GM23338 (cell line): ENCODE measurements at regions not wholly inside any gene's neighbourhood (a gene's known extent, or its start where the extent isn't known, plus 50 kb on each side); places are given as distances from the start of the nearest gene placed in this dataset.
"Not testable (repeated sequence)": the region's sequence is repeated elsewhere in the genome, so short reads cannot be mapped to it uniquely, and the experiment has no call there.

Experiments used
- ATAC-seq: fragments of 200-7000 bp; cut with Tn5 transposase; 3 replicates; pipeline ENCODE4 v1.9.1; 2020
- DNase-seq: peaks from one replicate; pipeline ENCODE4 v3.0.0-alpha.2; 2015; ENCODE audit warnings: low spot score
- H2AFZ ChIP-seq: fragments of 200-600 bp; sonication (generic); 2 replicates; pipeline ENCODE4 v1.8.0; 2016; ENCODE audit warnings: antibody characterized with exemption, mild to moderate bottlenecking, moderate library complexity
- H3F3A ChIP-seq: fragments of 200-600 bp; sonication (generic); replicated peaks from 2 replicates; pipeline ENCODE4 v1.8.0; 2017; ENCODE audit warnings: antibody characterized with exemption, mixed run types, low read depth
- H3K27ac ChIP-seq: fragments of 200-600 bp; sonication (generic); 2 replicates; pipeline ENCODE4 v1.6.1; 2016; ENCODE audit warnings: low read depth
- H3K27me3 ChIP-seq: fragments of 200-600 bp; sonication (generic); 2 replicates; pipeline ENCODE4 v1.8.0; 2016; ENCODE audit warnings: mild to moderate bottlenecking, mixed run types, moderate library complexity; ENCODE audit not compliant: insufficient read depth
- H3K36me3 ChIP-seq: fragments of 200-600 bp; sonication (generic); 2 replicates; pipeline ENCODE4 v1.8.0; 2016; ENCODE audit warnings: mild to moderate bottlenecking; ENCODE audit not compliant: insufficient read depth
- H3K4me1 ChIP-seq: fragments of 200-600 bp; sonication (generic); 2 replicates; pipeline ENCODE4 v1.8.0; 2016; ENCODE audit warnings: mild to moderate bottlenecking, moderate library complexity; ENCODE audit not compliant: insufficient read depth
- H3K4me2 ChIP-seq: fragments of 200-600 bp; sonication (generic); 2 replicates; pipeline ENCODE4 v1.7.1; 2017; ENCODE audit warnings: mixed run types
- H3K4me3 ChIP-seq: fragments of 200-600 bp; sonication (generic); 2 replicates; pipeline ENCODE4 v1.6.1; 2016; ENCODE audit warnings: mixed run types
- H3K79me2 ChIP-seq: fragments of 200-600 bp; sonication (generic); replicated peaks from 2 replicates; pipeline ENCODE4 v1.8.0; 2017; ENCODE audit warnings: mild to moderate bottlenecking; ENCODE audit not compliant: insufficient read depth
- H3K9me2 ChIP-seq: fragments of 200-600 bp; sonication (generic); 2 replicates; pipeline ENCODE4 v1.8.0; 2017; ENCODE audit not compliant: insufficient read depth
- H4K20me1 ChIP-seq: fragments of 200-600 bp; sonication (generic); replicated peaks from 2 replicates; pipeline ENCODE4 v1.8.0; 2017; ENCODE audit warnings: mild to moderate bottlenecking; ENCODE audit not compliant: insufficient read depth
- H3K27ac Mint-ChIP-seq: 2 replicates; pipeline ENCODE4 v1.8.0; 2020; ENCODE audit warnings: inconsistent platforms, mild to moderate bottlenecking, moderate library complexity, mixed read lengths
- H3K27me3 Mint-ChIP-seq: 3 replicates; pipeline ENCODE4 v1.8.0; 2022; ENCODE audit warnings: low read depth, mild to moderate bottlenecking, moderate library complexity, mixed read lengths, inconsistent platforms; ENCODE audit not compliant: insufficient read depth, poor library complexity
- H3K36me3 Mint-ChIP-seq: 3 replicates; pipeline ENCODE4 v1.8.0; 2021; ENCODE audit warnings: low read depth, mild to moderate bottlenecking, inconsistent platforms, moderate library complexity, mixed read lengths
- H3K4me1 Mint-ChIP-seq: 3 replicates; pipeline ENCODE4 v1.8.0; 2020; ENCODE audit warnings: mild to moderate bottlenecking, inconsistent platforms, mixed read lengths
- H3K4me3 Mint-ChIP-seq: 3 replicates; pipeline ENCODE4 v1.8.0; 2021; ENCODE audit warnings: moderate library complexity, mild to moderate bottlenecking, inconsistent platforms, mixed read lengths
- H3K9me3 Mint-ChIP-seq: 3 replicates; pipeline ENCODE4 v1.8.0; 2020; ENCODE audit warnings: moderate library complexity, mild to moderate bottlenecking, inconsistent platforms, mixed read lengths
- CTCF ChIP-seq, 2 experiments: fragments of 200-600 bp in 1 of 2; sonication (generic) in 1 of 2; conservative IDR thresholded peaks; 2 replicates each; pipeline versions ENCODE4 v1.5.1 to v1.6.1; 2016 to 2017; ENCODE audit warnings: antibody characterized with exemption in 2 of 2, low read depth in 2 of 2, mild to moderate bottlenecking in 2 of 2, moderate library complexity in 1 of 2
- EZH2phosphoT487 ChIP-seq: fragments of 200-600 bp; sonication (generic); IDR thresholded peaks from one replicate; pipeline ENCODE4 v1.8.1; 2018; ENCODE audit warnings: antibody characterized with exemption; ENCODE audit not compliant: unreplicated experiment
- JUNB ChIP-seq: IDR thresholded peaks from one replicate; pipeline ENCODE4 v1.6.1; 2016; ENCODE audit warnings: antibody characterized with exemption; ENCODE audit not compliant: unreplicated experiment
- NANOG ChIP-seq: IDR thresholded peaks from 2 replicates; pipeline ENCODE4 v1.6.1; 2016; ENCODE audit warnings: antibody characterized with exemption, borderline replicate concordance
- POLR2AphosphoS5 ChIP-seq: IDR thresholded peaks from 2 replicates; pipeline ENCODE4 v1.6.1; 2016; ENCODE audit warnings: antibody characterized with exemption, low read depth
- STAT1 ChIP-seq: IDR thresholded peaks from one replicate; pipeline ENCODE4 v1.6.1; 2016; ENCODE audit warnings: antibody characterized with exemption; ENCODE audit not compliant: unreplicated experiment
- ZNF114 ChIP-seq: fragments of 250-450 bp; sonication (Bioruptor Pico); IDR thresholded peaks from 2 replicates; pipeline ENCODE4 v1.5.0; 2020; ENCODE audit warnings: mild to moderate bottlenecking, moderate library complexity
- ZNF331 ChIP-seq: fragments of 250-450 bp; sonication (Bioruptor Pico); IDR thresholded peaks from 2 replicates; pipeline ENCODE4 v1.5.0; 2020; ENCODE audit warnings: low read depth, mild to moderate bottlenecking, moderate library complexity
- TF ChIP-seq, protein P1 (sequence below): IDR thresholded peaks from 2 replicates; pipeline ENCODE4 v1.6.1; 2016; ENCODE audit warnings: antibody characterized with exemption

DNA sequence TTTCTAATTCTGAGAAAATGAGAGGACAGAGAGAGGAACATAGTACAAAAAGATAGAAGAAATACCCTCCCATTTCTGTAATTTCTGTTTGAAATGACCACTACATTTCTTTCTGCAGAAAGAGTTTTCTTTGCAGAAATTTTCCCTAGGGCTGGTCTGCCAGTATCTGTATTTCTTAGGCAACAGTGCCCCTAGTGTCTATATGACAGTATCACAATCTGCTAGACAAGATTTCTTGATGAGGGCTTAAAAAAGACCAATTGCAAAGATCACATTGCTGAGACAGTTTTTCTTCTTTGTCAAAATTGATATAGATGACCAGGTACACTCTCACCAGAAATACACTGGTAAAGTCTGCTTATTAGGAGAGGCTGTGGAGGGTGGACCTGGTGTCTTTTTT, 81.0 kb upstream of the ZDHHC15 start:
- TF ChIP-seq ZNF331 (CRISPR knock-in tag) (no peak), STAT1 (no peak), POLR2AphosphoS5 (no peak), ZNF114 (no peak), CTCF (conservative IDR thresholded peaks at IDR 0.05; ENCODE audit: low read depth in 2 of 2) (peak; percentile 49 to 56)
- TF ChIP-seq, protein P1, sequence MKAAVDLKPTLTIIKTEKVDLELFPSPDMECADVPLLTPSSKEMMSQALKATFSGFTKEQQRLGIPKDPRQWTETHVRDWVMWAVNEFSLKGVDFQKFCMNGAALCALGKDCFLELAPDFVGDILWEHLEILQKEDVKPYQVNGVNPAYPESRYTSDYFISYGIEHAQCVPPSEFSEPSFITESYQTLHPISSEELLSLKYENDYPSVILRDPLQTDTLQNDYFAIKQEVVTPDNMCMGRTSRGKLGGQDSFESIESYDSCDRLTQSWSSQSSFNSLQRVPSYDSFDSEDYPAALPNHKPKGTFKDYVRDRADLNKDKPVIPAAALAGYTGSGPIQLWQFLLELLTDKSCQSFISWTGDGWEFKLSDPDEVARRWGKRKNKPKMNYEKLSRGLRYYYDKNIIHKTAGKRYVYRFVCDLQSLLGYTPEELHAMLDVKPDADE, result no peak
- H3F3A ChIP-seq, result no peaks in the 10 kb centered on the region
- no peaks in the 10 kb centered on the region for H3K36me3 ChIP-seq
- H4K20me1 ChIP-seq, result no peaks in the 10 kb centered on the region
- peaks cover 6% of the 10 kb centered on the region for H3K4me1 Mint-ChIP-seq
- peaks cover 14% of the 10 kb centered on the region for H3K36me3 Mint-ChIP-seq
- no peaks in the 10 kb centered on the region for H3K27me3 ChIP-seq
- H3K4me2 ChIP-seq, result no peak overlapping the region
- H3K79me2 ChIP-seq, result no peaks in the 10 kb centered on the region
- ATAC-seq, result no peak
- no peak overlapping the region for H3K27ac ChIP-seq
- peaks cover 26% of the 10 kb centered on the region for H3K9me3 Mint-ChIP-seq
- no peak overlapping the region for H3K27ac Mint-ChIP-seq
- DNase-seq, result peak; percentile 56
- H3K9me2 ChIP-seq, result no peaks in the 10 kb centered on the region
- H3K4me3 Mint-ChIP-seq, result no peak overlapping the region
- H3K27me3 Mint-ChIP-seq, result no peaks in the 10 kb centered on the region
- H3K4me3 ChIP-seq, result no peak overlapping the region
- H2AFZ ChIP-seq, result no peak overlapping the region
- no peaks in the 10 kb centered on the region for H3K4me1 ChIP-seq

DNA sequence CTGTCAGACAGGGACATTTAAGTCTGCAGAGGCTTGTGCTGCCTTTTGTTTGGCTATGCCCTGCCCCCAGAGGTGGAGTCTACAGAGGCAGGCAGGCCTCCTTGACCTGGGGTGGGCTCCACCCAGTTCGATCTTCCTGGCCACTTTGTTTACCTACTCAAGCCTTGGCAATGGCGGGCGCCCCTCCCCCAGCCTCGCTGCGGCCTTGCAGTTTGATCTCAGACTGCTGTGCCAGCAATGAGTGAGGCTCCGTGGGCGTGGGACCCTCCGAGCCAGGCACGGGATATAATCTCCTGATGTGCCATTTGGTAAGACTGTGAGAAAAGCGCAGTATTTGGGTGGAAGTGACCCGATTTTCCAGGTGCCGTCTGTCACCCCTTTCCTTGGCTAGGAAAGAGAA, 79.2 kb upstream of the ZDHHC15 start:
- peaks cover 26% of the 10 kb centered on the region for H3K9me3 Mint-ChIP-seq
- H3K9me2 ChIP-seq, DNase-seq, H3K36me3 Mint-ChIP-seq, H3K4me3 Mint-ChIP-seq, H3K27ac Mint-ChIP-seq, H3K79me2 ChIP-seq, H3F3A ChIP-seq, ATAC-seq, H3K27me3 ChIP-seq, H4K20me1 ChIP-seq, H3K4me1 ChIP-seq, H2AFZ ChIP-seq, H3K27ac ChIP-seq, H3K4me1 Mint-ChIP-seq, H3K4me2 ChIP-seq, H3K36me3 ChIP-seq, H3K27me3 Mint-ChIP-seq, H3K4me3 ChIP-seq: not testable (repeated sequence)

- ATAC-seq, result no peak
- H3K4me3 Mint-ChIP-seq, result no peak overlapping the region
- no peak overlapping the region for H3K27ac Mint-ChIP-seq
- TF ChIP-seq JUNB (no peak), NANOG (no peak), POLR2AphosphoS5 (no peak), ZNF114 (no peak), EZH2phosphoT487 (no peak), STAT1 (no peak)
- TF ChIP-seq, protein P1, result no peak
These were observed 73.3 kb upstream of the ZDHHC15 start for GRCh38 chrX:75596178-75596577.

More at GRCh38 chrX:75596178-75596577, 73.3 kb upstream of the ZDHHC15 start:
- Mint-ChIP-seq H3K9me3 (peaks cover 6% of the 10 kb centered on the region; the same call in 1 of the 3 replicates), H3K36me3 (no peaks in the 10 kb centered on the region; the same call in 2 of the 3 replicates), H3K27me3 (no peaks in the 10 kb centered on the region), H3K4me1 (no peaks in the 10 kb centered on the region)
- H2AFZ ChIP-seq, result no peak overlapping the region
- H3K4me2 ChIP-seq, result no peak overlapping the region
- no peaks in the 10 kb centered on the region for H3F3A ChIP-seq
- H3K4me1 ChIP-seq, result no peaks in the 10 kb centered on the region
- H4K20me1 ChIP-seq, result no peaks in the 10 kb centered on the region
- H3K27me3 ChIP-seq, result no peaks in the 10 kb centered on the region
- no peaks in the 10 kb centered on the region for H3K9me2 ChIP-seq
- DNase-seq, result peak; percentile 1
- no peak overlapping the region for H3K4me3 ChIP-seq
- no peaks in the 10 kb centered on the region for H3K36me3 ChIP-seq
- no peak overlapping the region for H3K27ac ChIP-seq
- no peaks in the 10 kb centered on the region for H3K79me2 ChIP-seq
